CD4-positive, alpha-beta T cell treated with Interferon alpha-2 for 1 hour (primary cell): ENCODE measurements at regions not wholly inside any gene's neighbourhood (a gene's known extent, or its start where the extent isn't known, plus 50 kb on each side); places are given as distances from the start of the nearest gene placed in this dataset.
"Not testable (repeated sequence)": the region's sequence is repeated elsewhere in the genome, so short reads cannot be mapped to it uniquely, and the experiment has no call there.

ENCODE experiments used
- DNase-seq, 2 donors: peaks; one replicate each; pipeline ENCODE4 v3.0.0-alpha.2; 2020 to 2022

DNA sequence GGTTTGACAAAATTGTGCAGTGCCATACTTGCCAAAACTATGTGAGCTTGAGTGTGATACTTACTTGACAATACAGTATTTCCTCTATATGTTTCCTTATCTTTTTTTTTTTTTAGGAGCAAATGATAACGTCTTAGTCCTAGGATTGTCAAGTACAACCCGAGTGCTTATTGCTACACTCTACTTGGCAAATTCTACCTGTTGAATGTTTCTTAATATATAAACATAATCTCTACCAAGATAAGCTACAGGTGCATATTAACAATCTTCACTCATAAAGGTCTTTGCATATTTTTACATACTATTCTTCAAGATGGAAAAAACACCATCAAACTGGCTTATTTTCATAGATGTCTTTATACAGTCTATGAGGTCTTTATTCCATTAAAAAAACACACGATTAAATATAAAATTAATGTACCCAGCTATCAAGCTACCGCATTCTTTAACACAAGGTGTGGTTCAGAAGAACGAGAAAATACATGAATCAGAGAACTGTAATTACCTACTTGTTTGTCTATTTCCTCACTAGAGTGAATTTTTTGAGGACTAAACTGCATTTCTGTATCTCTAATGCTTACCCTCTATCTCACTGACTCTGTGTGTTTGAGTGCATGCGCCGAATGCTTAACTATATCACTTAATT lies 76.1 kb upstream of the PDSS1 start:
- no peak for DNase-seq

GRCh38 chr10:26621889-26622711 lies 75.4 kb upstream of the PDSS1 start:
- DNase-seq = peak in 1 of 2 donors; percentile 50

DNA sequence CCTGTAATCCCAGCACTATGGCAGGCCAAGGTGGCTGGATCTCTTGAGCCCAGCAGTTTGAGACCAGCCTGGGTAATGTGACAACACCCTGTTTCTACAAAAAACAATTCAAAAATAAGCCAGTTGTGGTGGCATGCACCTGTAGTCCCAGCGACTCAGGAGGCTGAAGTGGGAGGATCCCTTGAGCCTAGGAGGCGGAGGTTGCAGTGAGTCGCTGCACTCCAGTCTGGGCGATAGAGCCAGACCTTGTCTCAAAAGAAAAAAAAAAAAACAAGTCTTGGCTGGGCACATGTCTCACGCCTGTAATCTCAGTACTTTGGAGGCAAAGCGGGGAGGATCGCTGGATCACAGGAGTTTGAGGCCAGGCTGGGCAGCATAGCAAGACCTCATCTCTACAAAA lies 74.6 kb upstream of the PDSS1 start:
- no peak for DNase-seq

GRCh38 chr10:26624006-26624405 lies 73.5 kb upstream of the PDSS1 start:
- DNase-seq = no peak

DNA sequence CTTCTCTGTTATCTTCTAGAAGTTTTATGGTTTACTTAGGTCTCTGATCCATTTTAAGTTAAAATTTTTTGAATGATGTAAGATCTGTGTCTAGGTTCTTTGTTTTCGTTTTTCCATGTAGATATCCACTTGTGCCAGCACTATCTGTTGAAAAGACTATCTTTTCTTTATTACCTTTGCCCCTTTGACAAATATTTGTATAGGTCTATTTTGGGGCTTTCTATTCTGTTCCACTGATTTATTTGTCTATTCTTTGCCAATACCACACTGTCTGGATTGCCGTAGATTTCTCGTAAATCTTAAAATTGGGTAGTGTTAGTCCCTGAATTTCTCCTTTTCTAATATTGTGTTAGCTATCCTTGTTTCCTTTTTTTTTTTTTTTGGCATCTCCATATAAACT lies 71.4 kb upstream of the PDSS1 start:
- no peak for DNase-seq

- DNase-seq = no peak
These were observed 70.2 kb upstream of the PDSS1 start for GRCh38 chr10:26627324-26627723.

- DNase-seq = no peak
These were observed 69.1 kb upstream of the PDSS1 start for GRCh38 chr10:26628395-26628794.

- DNase-seq = not testable (repeated sequence)
These were observed 65.3 kb upstream of the PDSS1 start for GRCh38 chr10:26632171-26632570.

DNA sequence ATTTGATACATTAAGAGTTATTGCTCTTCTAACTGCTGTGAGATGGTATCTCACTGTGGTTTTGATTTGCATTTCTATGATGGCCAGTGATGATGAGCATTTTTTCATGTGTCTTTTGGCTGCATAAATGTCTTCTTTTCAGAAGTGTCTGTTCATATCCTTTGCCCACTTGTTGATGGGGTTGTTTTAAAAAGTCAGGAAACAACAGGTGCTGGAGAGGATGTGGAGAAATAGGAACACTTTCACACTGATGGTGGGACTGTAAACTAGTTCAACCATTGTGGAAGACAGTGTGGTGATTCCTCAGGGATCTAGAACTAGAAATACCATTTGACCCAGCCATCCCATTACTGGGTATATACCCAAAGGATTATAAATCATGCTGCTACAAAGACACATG lies 63.4 kb upstream of the PDSS1 start:
- DNase-seq = not testable (repeated sequence)

DNA sequence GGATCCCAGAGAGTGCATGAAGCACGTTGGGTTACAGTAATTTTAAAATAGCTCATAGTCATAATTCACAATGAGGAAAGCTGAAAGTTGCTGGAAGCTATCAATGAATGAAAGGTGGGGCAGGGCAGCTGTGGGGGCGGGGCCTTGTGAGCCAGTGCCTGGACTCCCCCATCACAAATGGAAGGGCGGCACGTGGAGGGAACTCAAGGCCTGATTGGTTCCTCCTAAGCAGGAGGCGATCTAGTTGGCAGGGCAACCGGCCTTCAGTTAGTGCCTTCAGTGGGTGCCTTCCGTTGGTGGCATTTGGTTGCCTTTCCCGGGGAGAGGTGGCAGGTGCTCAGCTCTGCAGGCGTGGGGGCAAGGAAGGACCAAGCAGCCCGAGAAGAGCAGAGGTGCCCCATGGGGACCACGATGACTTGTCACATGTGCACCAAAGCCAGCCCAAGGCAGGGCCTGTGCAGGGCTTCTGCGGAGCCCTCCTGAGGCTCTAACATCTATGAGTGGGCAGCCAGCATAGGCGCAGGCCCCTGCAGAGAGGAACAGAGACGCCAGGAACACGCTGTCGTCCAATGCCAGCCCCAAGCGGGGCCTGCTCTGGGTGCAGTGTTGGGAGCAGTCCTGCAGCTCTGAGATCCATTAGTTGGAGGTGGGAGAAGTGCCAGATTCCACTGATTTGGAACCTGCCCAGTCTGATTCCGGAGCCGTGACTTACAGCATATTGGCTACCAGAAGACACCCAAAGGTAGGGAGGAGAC lies 59.8 kb upstream of the PDSS1 start:
- DNase-seq = no peak

DNA sequence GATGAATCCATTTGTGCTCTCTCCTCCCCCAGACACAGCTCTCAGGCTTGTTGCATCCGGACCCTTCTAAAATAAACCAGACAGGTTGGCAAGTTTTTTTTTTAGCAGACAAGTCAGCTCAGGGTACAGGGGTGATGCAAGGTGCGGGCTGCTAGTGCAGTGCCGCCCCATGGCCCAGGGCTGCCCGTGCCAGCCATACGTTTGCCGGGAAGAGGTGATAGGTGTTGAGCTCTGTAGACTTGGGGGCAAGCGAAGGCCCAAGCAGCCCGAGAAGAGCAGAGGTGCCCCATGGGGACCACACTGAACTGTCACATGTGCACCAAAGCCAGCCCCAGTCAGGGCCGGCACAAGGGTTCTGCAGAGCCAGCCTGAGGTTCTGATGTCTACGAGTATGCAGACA lies 57.1 kb upstream of the PDSS1 start:
- DNase-seq = no peak

DNA sequence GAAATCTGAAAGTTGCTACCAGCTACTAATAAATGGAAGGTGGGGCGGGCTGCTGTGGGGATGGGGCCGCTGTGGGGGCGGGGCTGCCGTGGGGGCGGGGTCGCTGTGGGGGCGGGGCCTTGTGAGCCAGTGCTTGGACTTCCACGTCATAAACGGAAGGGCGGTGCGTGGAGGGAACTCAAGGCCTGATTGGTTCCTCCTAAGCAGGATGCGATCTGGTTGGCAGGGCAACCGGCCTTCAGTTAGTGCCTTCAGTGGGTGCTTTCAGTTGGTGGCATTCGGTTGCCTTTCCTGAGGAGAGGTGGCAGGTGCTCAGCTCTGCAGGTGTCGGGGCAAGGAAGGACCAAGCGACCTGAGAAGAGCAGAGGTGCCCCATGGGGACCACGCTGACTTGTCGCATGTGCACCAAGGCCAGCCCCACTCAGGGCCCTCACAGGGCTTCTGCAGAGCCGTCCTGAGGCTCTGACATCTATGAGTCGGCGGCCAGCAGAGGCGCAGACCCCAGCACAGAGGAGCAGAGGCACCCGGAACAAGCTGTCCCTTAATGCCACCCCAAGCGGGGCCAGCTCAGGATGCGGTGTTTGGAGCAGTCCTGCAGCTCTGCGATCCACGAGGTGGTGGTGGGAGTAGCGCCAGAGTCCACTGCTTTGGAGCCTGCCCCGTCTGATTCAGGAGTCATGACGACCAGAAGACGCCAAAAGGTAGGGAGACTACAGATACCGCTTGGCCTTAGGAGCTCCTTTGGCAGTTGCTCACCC lies 54.4 kb upstream of the PDSS1 start:
- DNase-seq = no peak

DNA sequence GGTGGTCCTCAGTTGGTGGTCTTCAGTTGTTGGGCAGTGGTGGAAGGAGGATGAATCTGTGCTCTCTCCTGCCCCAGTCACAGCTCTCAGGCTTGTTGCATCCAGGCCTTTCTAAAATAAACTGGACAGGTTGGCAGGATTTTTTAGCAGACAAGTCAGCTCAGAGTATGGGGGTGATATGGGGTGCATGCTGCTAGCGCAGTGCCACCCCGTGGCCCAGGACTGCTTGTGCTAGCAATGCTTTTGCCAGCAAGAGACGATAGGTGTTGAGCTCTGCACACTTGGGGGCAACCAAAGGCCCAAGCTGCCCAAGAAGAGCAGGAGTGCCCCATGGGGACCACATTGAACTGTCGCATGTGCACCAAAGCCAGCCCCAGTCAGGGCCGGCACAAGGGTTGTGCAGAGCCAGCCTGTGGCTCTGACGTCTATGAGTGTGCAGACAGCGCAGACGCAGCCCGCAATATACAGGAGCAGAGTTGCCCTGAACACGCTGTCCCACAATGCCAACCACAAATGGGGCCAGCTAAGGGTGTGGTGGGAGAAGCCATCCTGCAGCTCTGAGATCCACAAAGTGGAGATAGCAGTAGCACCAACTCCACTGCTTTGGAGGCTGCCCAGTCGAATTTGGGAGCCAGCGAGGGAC lies 49.8 kb upstream of the PDSS1 start:
- no peak for DNase-seq
